K562 (cell line): ENCODE measurements at regions not wholly inside any gene's neighbourhood (a gene's known extent, or its start where the extent isn't known, plus 50 kb on each side); places are given as distances from the start of the nearest gene placed in this dataset.

Experiments used
- ATAC-seq: fragments of 200-7000 bp; cut with Tn5 transposase; 3 replicates; pipeline ENCODE4 v1.9.1; 2020; ENCODE audit warnings: moderate library complexity
- BruUV-seq: library from RNA; stranded (reverse); fragments of 400-500 nt; replicated peaks from 2 replicates; lab custom pipeline; 2021; lab: Mats Ljungman, UMichigan
- CTCF ChIA-PET: fragments of 300-600 bp; formaldehyde crosslinking; extraction: SDS; loops from one replicate; lab custom pipeline; 2021; ENCODE audit warnings: low intra/inter-chr PET ratio; lab: Yijun Ruan, JAX
- POLR2A ChIA-PET: fragments of 300-600, 350-650 bp; sonication (Branson Sonifier 250); formaldehyde crosslinking; extraction: SDS; loops from one replicate; lab custom pipeline; 2021; ENCODE audit warnings: antibody characterized with exemption, inconsistent platforms; lab: Yijun Ruan, JAX
- DNase-seq, 4 experiments: peaks; one replicate each; pipeline versions ENCODE4 v3.0.0 to v3.0.0-alpha.2; 2011 to 2018; ENCODE audit warnings: low spot score in 3 of 4, mixed read lengths in 3 of 4; ENCODE audit errors: extremely low read depth in 1 of 4
- FAIRE-seq: peaks from 2 replicates; lab custom pipeline; 2011; peaks lifted over from hg19 to GRCh38; lab: Jason Lieb, UNC
- H2AFZ ChIP-seq: 2 replicates; pipeline ENCODE4 v1.6.0; 2011; ENCODE audit warnings: low read depth, low read length, control low read depth, inconsistent platforms
- H3K27ac ChIP-seq: fragments of 200-600 bp; 3 replicates; pipeline ENCODE4 v1.8.0; 2011; ENCODE audit warnings: low read depth, mild to moderate bottlenecking, control low read depth, inconsistent platforms, low read length, moderate library complexity, mixed read lengths; ENCODE audit errors: extremely low read depth
- H3K27me3 ChIP-seq, 2 experiments: fragments of 300-600 bp in 1 of 2; 2 replicates in 1 of 2; 3 replicates in 1 of 2; pipeline versions ENCODE4 v1.6.0 to v1.8.0; 2011; ENCODE audit warnings: inconsistent platforms in 2 of 2, low read length in 2 of 2, mild to moderate bottlenecking in 1 of 2, mixed read lengths in 1 of 2, moderate library complexity in 1 of 2; ENCODE audit not compliant: control insufficient read depth in 2 of 2, insufficient read depth in 2 of 2
- H3K36me3 ChIP-seq: fragments of 300-600 bp; 3 replicates; pipeline ENCODE4 v1.8.0; 2011; ENCODE audit warnings: mild to moderate bottlenecking, low read length, inconsistent platforms; ENCODE audit not compliant: control insufficient read depth, insufficient read depth
- H3K4me1 ChIP-seq, 2 experiments: fragments of 200-600 bp in 1 of 2; replicated peaks in 1 of 2; 2 replicates in 1 of 2; 3 replicates in 1 of 2; pipeline versions ENCODE4 v1.5.1 to v1.8.0; 2011; ENCODE audit warnings: inconsistent platforms in 2 of 2, low read length in 2 of 2, mild to moderate bottlenecking in 1 of 2, mixed read lengths in 1 of 2, moderate library complexity in 1 of 2; ENCODE audit not compliant: control insufficient read depth in 2 of 2, insufficient read depth in 2 of 2
- H3K4me2 ChIP-seq: 2 replicates; pipeline ENCODE4 v1.6.1; 2011; ENCODE audit warnings: low read length, control low read depth, inconsistent platforms, mixed read lengths; ENCODE audit not compliant: insufficient read depth
- H3K4me3 ChIP-seq: fragments of 200-600 bp; sonication (generic), shearing (Covaris generic); 2 replicates; pipeline ENCODE4 v1.5.1; 2016; ENCODE audit warnings: control low read depth, inconsistent platforms
- H3K79me2 ChIP-seq: fragments of 200-600 bp; 3 replicates; pipeline ENCODE4 v1.8.0; 2011; ENCODE audit warnings: low read length, inconsistent platforms; ENCODE audit not compliant: control insufficient read depth, insufficient read depth
- H3K9ac ChIP-seq, 2 experiments: 2 replicates each; pipeline versions ENCODE4 v1.6.0 to v1.6.1; 2011; ENCODE audit warnings: low read depth in 2 of 2, low read length in 2 of 2, control low read depth in 1 of 2, inconsistent platforms in 1 of 2, mild to moderate bottlenecking in 1 of 2, mixed read lengths in 1 of 2; ENCODE audit not compliant: insufficient read depth in 1 of 2
- H3K9me1 ChIP-seq: one replicate; pipeline ENCODE4 v1.6.0; 2011; ENCODE audit warnings: inconsistent platforms, mild to moderate bottlenecking, low read length, moderate library complexity; ENCODE audit not compliant: control insufficient read depth, insufficient read depth
- H3K9me3 ChIP-seq: replicated peaks from 2 replicates; pipeline ENCODE4 v1.5.1; 2011; ENCODE audit warnings: low read depth, low read length, inconsistent platforms; ENCODE audit not compliant: control insufficient read depth, insufficient read depth
- H4K20me1 ChIP-seq: replicated peaks from 2 replicates; pipeline ENCODE4 v1.6.1; 2011; ENCODE audit warnings: low read length, inconsistent platforms, mixed read lengths; ENCODE audit not compliant: control insufficient read depth, insufficient read depth
- ARID2 ChIP-seq: fragments of 450-650 bp; IDR thresholded peaks from 2 replicates; pipeline ENCODE4 v1.6.1; 2017; ENCODE audit warnings: antibody characterized with exemption, mild to moderate bottlenecking
- E2F4 ChIP-seq: sonication (generic); formaldehyde crosslinking; IDR thresholded peaks from 2 replicates; pipeline ENCODE4 v1.8.0; 2022; ENCODE audit warnings: mild to moderate bottlenecking, low read depth, missing genetic modification reagents
- ETV5 ChIP-seq: sonication (generic); formaldehyde crosslinking; IDR thresholded peaks from 2 replicates; pipeline ENCODE4 v1.4.0; 2020; ENCODE audit warnings: low read depth, mild to moderate bottlenecking, missing genetic modification reagents
- FUS ChIP-seq: fragments of 200-400 bp; formaldehyde crosslinking; optimal IDR thresholded peaks from 2 replicates; pipeline ENCODE3; 2017; ENCODE audit warnings: low read depth, low read length
- HBP1 ChIP-seq: fragments of 450-650 bp; formaldehyde crosslinking; IDR thresholded peaks from 2 replicates; pipeline ENCODE4 v1.4.0; 2022; ENCODE audit warnings: missing genetic modification characterization
- HDAC3 ChIP-seq: fragments of 450-650 bp; IDR thresholded peaks from 2 replicates; pipeline ENCODE4 v1.6.1; 2018; ENCODE audit warnings: borderline replicate concordance, mild to moderate bottlenecking, moderate library complexity; ENCODE audit not compliant: partially characterized antibody
- MTA3 ChIP-seq: fragments of 450-650 bp; formaldehyde crosslinking; IDR thresholded peaks from 2 replicates; pipeline ENCODE4 v1.6.1; 2017; ENCODE audit warnings: mild to moderate bottlenecking, borderline replicate concordance
- MXI1 ChIP-seq: IDR thresholded peaks from 2 replicates; pipeline ENCODE4 v1.6.1; 2011; ENCODE audit warnings: low read depth, mild to moderate bottlenecking, improper control_type of control experiment, low read length
- NCOA6 ChIP-seq: fragments of 450-650 bp; IDR thresholded peaks from 2 replicates; pipeline ENCODE4 v1.6.1; 2017; ENCODE audit warnings: mild to moderate bottlenecking
- OTX1 ChIP-seq: fragments of 450-650 bp; formaldehyde crosslinking; IDR thresholded peaks from 2 replicates; pipeline ENCODE4 v1.4.0; 2022; ENCODE audit warnings: mild to moderate bottlenecking
- PHF8 ChIP-seq: fragments of 200-600 bp; sonication (generic); IDR thresholded peaks from 2 replicates; pipeline ENCODE4 v1.6.1; 2012; ENCODE audit warnings: mixed run types, mild to moderate bottlenecking, inconsistent platforms, low read length, moderate library complexity, borderline replicate concordance
- POLR2AphosphoS2 ChIP-seq: IDR thresholded peaks from 2 replicates; pipeline ENCODE4 v1.6.1; 2012; ENCODE audit warnings: low read length, improper control_type of control experiment
- SMARCE1 ChIP-seq: fragments of 450-650 bp; IDR thresholded peaks from 2 replicates; pipeline ENCODE4 v1.7.1; 2016; ENCODE audit warnings: mild to moderate bottlenecking
- STAT5B ChIP-seq: fragments of 250-450 bp; sonication (Bioruptor Pico); IDR thresholded peaks from 2 replicates; pipeline ENCODE4 v1.8.0; 2021; ENCODE audit warnings: mild to moderate bottlenecking, inconsistent platforms
- ZBTB9 ChIP-seq: fragments of 450-650 bp; formaldehyde crosslinking; IDR thresholded peaks from 2 replicates; pipeline ENCODE4 v1.4.0; 2020; ENCODE audit warnings: mild to moderate bottlenecking, moderate library complexity
- ZNF551 ChIP-seq: fragments of 250-450 bp; sonication (Bioruptor Pico); IDR thresholded peaks from 2 replicates; pipeline ENCODE4 v1.5.0; 2021; ENCODE audit warnings: mild to moderate bottlenecking, moderate library complexity
- ZNF589 ChIP-seq: fragments of 200-800 bp; sonication (Bioruptor generic); IDR thresholded peaks from 2 replicates; pipeline ENCODE4 v1.6.1; 2016; ENCODE audit warnings: low read depth, missing genetic modification characterization, missing compliant biosample characterization
- WGBS: fragments of 100-300 bp; shearing (Covaris generic); methylation state at CpG from one replicate; pipeline ENCODE4 v1.1.6; 2016; ENCODE audit warnings: low coverage, mixed read lengths; ENCODE audit not compliant: insufficient coverage; ENCODE audit errors: missing lambda C conversion rate; 5-methylcytosine and 5-hydroxymethylcytosine counted together
- in situ Hi-C: fragments of 300-500 bp; cut with MboI; formaldehyde crosslinking; loops from 4 replicates; pipeline ENCODE4 v1.15.0; 2018; ENCODE audit warnings: inconsistent platforms, mixed read lengths
- intact Hi-C: fragments of 100-400 bp; cut with micrococcal nuclease; formaldehyde crosslinking; loops from 2 replicates; pipeline ENCODE4 v1.14.2; 2022

GRCh38 chr20:30487947-30488926, 769.2 kb upstream of the DEFB115 start:
- H3K27ac ChIP-seq = no peak overlapping the region
- H3K27me3 ChIP-seq = peaks cover 0 to 17% of the 10 kb centered on the region in 2 experiments; a peak in 1 of 5 replicates
- H3K4me3 ChIP-seq = no peak overlapping the region
- H3K9me3 ChIP-seq = no peaks in the 10 kb centered on the region
- H4K20me1 ChIP-seq = no peaks in the 10 kb centered on the region
- intact Hi-C loops = no loop called here
- H3K9ac ChIP-seq = no peak overlapping the region
- peaks cover 0 to 6% of the 10 kb centered on the region in 2 experiments; a peak in 1 of 5 replicates for H3K4me1 ChIP-seq
- no peak overlapping the region for H3K4me2 ChIP-seq
- H2AFZ ChIP-seq = no peak overlapping the region
- ATAC-seq (no peak), DNase-seq (no peak)
- no peaks in the 10 kb centered on the region for H3K36me3 ChIP-seq
- in situ Hi-C loops = loop anchor here (25.0 kb wide), 1 partner anchor 399 kb away; no protein-coding TSS in a partner anchor
- POLR2A ChIA-PET = no interaction called here
- H3K79me2 ChIP-seq = no peaks in the 10 kb centered on the region
- WGBS = 20% methylated on average over 23 of the region's 97 CpGs
- no TSS peak for BruUV-seq
- TF ChIP-seq POLR2AphosphoS2 = no peak
- no peak for TF ChIP-seq ETV5 (CRISPR knock-in tag)
- no peak for TF ChIP-seq NCOA6
- TF ChIP-seq FUS = no peak
- no peak for TF ChIP-seq MXI1
- no peak for TF ChIP-seq OTX1 (CRISPR knock-in tag)
- no peak for TF ChIP-seq ARID2
- no peak for TF ChIP-seq ZNF551 (CRISPR knock-in tag)
- TF ChIP-seq HBP1 (CRISPR knock-in tag) = no peak
- no peak for TF ChIP-seq HDAC3
- no peak for TF ChIP-seq E2F4
- no peak for TF ChIP-seq ZBTB9 (CRISPR knock-in tag)
- no peak for TF ChIP-seq ZNF589 (CRISPR knock-in tag)
- no peak for TF ChIP-seq STAT5B (CRISPR knock-in tag)
- no peak for TF ChIP-seq SMARCE1
- no peak for TF ChIP-seq MTA3
- TF ChIP-seq PHF8 = no peak
- TF ChIP-seq, all 486 proteins: peak for 0
- no peaks in the 10 kb centered on the region for H3K9me1 ChIP-seq
- CTCF ChIA-PET = no interaction called here
- FAIRE-seq = no peak
